ENCODE measurements at regions not wholly inside any gene's neighbourhood (a gene's known extent, or its start where the extent isn't known, plus 50 kb on each side); places are given as distances from the start of the nearest gene placed in this dataset.

GRCh38 chr14:53758141-53758540, 198.5 kb downstream of the BMP4 start:
- TF ChIP-seq, protein P1, sequence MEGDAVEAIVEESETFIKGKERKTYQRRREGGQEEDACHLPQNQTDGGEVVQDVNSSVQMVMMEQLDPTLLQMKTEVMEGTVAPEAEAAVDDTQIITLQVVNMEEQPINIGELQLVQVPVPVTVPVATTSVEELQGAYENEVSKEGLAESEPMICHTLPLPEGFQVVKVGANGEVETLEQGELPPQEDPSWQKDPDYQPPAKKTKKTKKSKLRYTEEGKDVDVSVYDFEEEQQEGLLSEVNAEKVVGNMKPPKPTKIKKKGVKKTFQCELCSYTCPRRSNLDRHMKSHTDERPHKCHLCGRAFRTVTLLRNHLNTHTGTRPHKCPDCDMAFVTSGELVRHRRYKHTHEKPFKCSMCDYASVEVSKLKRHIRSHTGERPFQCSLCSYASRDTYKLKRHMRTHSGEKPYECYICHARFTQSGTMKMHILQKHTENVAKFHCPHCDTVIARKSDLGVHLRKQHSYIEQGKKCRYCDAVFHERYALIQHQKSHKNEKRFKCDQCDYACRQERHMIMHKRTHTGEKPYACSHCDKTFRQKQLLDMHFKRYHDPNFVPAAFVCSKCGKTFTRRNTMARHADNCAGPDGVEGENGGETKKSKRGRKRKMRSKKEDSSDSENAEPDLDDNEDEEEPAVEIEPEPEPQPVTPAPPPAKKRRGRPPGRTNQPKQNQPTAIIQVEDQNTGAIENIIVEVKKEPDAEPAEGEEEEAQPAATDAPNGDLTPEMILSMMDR (IDR thresholded peaks at IDR 0.05; ENCODE audit: borderline replicate concordance, extremely low read depth, low read length, poor library complexity, severe bottlenecking), result no peak
- TF ChIP-seq EZH2 (IDR thresholded peaks at IDR 0.05; ENCODE audit: borderline replicate concordance, low read depth, low read length, severe bottlenecking), result no peak

Data from DND-41 (cell line).